WTC11 (cell line): ENCODE measurements at regions not wholly inside any gene's neighbourhood (a gene's known extent, or its start where the extent isn't known, plus 50 kb on each side); places are given as distances from the start of the nearest gene placed in this dataset.
"Not testable (repeated sequence)": the region's sequence is repeated elsewhere in the genome, so short reads cannot be mapped to it uniquely, and the experiment has no call there.

Source experiments
- ATAC-seq: fragments of 200-7000 bp; cut with Tn5 transposase; 2 replicates; pipeline ENCODE4 v1.10.0; 2021; ENCODE audit warnings: mild to moderate bottlenecking, moderate library complexity
- CTCF ChIA-PET: fragments of 300-600 bp; sonication (Branson Sonifier 250); formaldehyde crosslinking; loops from one replicate; lab custom pipeline; 2021; ENCODE audit warnings: antibody characterized with exemption; lab: Charles Lee
- POLR2A ChIA-PET: fragments of 350-600 bp; sonication (Branson Sonifier 250); formaldehyde crosslinking; loops from one replicate; lab custom pipeline; 2021; ENCODE audit warnings: antibody characterized with exemption; lab: Charles Lee
- DNase-seq: peaks from one replicate; pipeline ENCODE4 v3.0.0; 2021; ENCODE audit warnings: low spot score
- H3K27ac Mint-ChIP-seq: 2 replicates; pipeline ENCODE4 v1.8.0; 2021; ENCODE audit warnings: mixed read lengths
- H3K27me3 Mint-ChIP-seq: 2 replicates; pipeline ENCODE4 v1.8.0; 2021; ENCODE audit warnings: low read depth, mild to moderate bottlenecking, moderate library complexity, mixed read lengths
- H3K36me3 Mint-ChIP-seq: 2 replicates; pipeline ENCODE4 v1.8.0; 2021; ENCODE audit warnings: mixed read lengths
- H3K4me1 Mint-ChIP-seq: 2 replicates; pipeline ENCODE4 v1.8.0; 2022; ENCODE audit warnings: mixed read lengths
- H3K4me3 Mint-ChIP-seq: 2 replicates; pipeline ENCODE4 v1.8.0; 2021; ENCODE audit warnings: mild to moderate bottlenecking, moderate library complexity, mixed read lengths
- H3K9me3 Mint-ChIP-seq: 2 replicates; pipeline ENCODE4 v1.8.0; 2021; ENCODE audit warnings: mixed read lengths
- ATF1 ChIP-seq: sonication (generic); formaldehyde crosslinking; IDR thresholded peaks from 2 replicates; pipeline ENCODE4 v1.8.1; 2023; ENCODE audit warnings: mild to moderate bottlenecking, moderate library complexity, missing genetic modification reagents
- ETV6 ChIP-seq: sonication (generic); formaldehyde crosslinking; IDR thresholded peaks from 2 replicates; pipeline ENCODE4 v1.8.1; 2022; ENCODE audit warnings: mild to moderate bottlenecking, missing genetic modification reagents
- IRF2 ChIP-seq: sonication (generic); formaldehyde crosslinking; IDR thresholded peaks from 2 replicates; pipeline ENCODE4 v1.8.0; 2022; ENCODE audit warnings: low read depth, missing genetic modification reagents, borderline replicate concordance
- JUN ChIP-seq: sonication (generic); formaldehyde crosslinking; IDR thresholded peaks from 2 replicates; pipeline ENCODE4 v1.8.0; 2023; ENCODE audit warnings: mild to moderate bottlenecking, missing genetic modification reagents
- MYBL2 ChIP-seq: sonication (generic); formaldehyde crosslinking; IDR thresholded peaks from 2 replicates; pipeline ENCODE4 v1.8.1; 2023; ENCODE audit warnings: mild to moderate bottlenecking, moderate library complexity, missing genetic modification reagents
- OVOL2 ChIP-seq: fragments of 250-450 bp; sonication (Bioruptor Pico); IDR thresholded peaks from 2 replicates; pipeline ENCODE4 v1.9.0; 2021; ENCODE audit warnings: mild to moderate bottlenecking, borderline replicate concordance
- PRRX2 ChIP-seq: fragments of 250-450 bp; sonication (Bioruptor Pico); IDR thresholded peaks from 2 replicates; pipeline ENCODE4 v1.8.0; 2021; ENCODE audit warnings: mild to moderate bottlenecking
- SMAD4 ChIP-seq: sonication (generic); formaldehyde crosslinking; IDR thresholded peaks from 2 replicates; pipeline ENCODE4 v1.8.0; 2022; ENCODE audit warnings: mild to moderate bottlenecking, missing genetic modification reagents
- ZNF219 ChIP-seq: sonication (generic); formaldehyde crosslinking; IDR thresholded peaks from 2 replicates; pipeline ENCODE4 v1.8.0; 2023; ENCODE audit warnings: missing genetic modification reagents, mild to moderate bottlenecking, borderline replicate concordance
- ZNF232 ChIP-seq: sonication (generic); formaldehyde crosslinking; IDR thresholded peaks from 2 replicates; pipeline ENCODE4 v1.8.0; 2022; ENCODE audit warnings: mild to moderate bottlenecking, missing genetic modification reagents
- ZNF317 ChIP-seq: sonication (generic); formaldehyde crosslinking; IDR thresholded peaks from 2 replicates; pipeline ENCODE4 v1.8.1; 2023; ENCODE audit warnings: low read depth, mild to moderate bottlenecking, moderate library complexity, missing genetic modification reagents, borderline replicate concordance
- ZNF396 ChIP-seq: fragments of 250-450 bp; sonication (Bioruptor Pico); IDR thresholded peaks from 2 replicates; pipeline ENCODE4 v1.8.0; 2021; ENCODE audit warnings: mild to moderate bottlenecking, moderate library complexity, borderline replicate concordance
- ZNF423 ChIP-seq: fragments of 250-450 bp; sonication (Bioruptor Pico); IDR thresholded peaks from 2 replicates; pipeline ENCODE4 v2.1.2; 2022; ENCODE audit warnings: mild to moderate bottlenecking, moderate library complexity
- ZNF532 ChIP-seq: fragments of 250-450 bp; sonication (Bioruptor Pico); IDR thresholded peaks from 2 replicates; pipeline ENCODE4 v1.9.0; 2021; ENCODE audit warnings: mild to moderate bottlenecking, borderline replicate concordance
- ZSCAN18 ChIP-seq: fragments of 250-450 bp; sonication (Bioruptor Pico); IDR thresholded peaks from 2 replicates; pipeline ENCODE4 v2.1.2; 2022; ENCODE audit warnings: mild to moderate bottlenecking, moderate library complexity
- TF ChIP-seq, protein P1 (sequence below): sonication (generic); formaldehyde crosslinking; IDR thresholded peaks from 2 replicates; pipeline ENCODE4 v1.8.1; 2023; ENCODE audit warnings: mild to moderate bottlenecking, missing genetic modification reagents, moderate library complexity

DNA sequence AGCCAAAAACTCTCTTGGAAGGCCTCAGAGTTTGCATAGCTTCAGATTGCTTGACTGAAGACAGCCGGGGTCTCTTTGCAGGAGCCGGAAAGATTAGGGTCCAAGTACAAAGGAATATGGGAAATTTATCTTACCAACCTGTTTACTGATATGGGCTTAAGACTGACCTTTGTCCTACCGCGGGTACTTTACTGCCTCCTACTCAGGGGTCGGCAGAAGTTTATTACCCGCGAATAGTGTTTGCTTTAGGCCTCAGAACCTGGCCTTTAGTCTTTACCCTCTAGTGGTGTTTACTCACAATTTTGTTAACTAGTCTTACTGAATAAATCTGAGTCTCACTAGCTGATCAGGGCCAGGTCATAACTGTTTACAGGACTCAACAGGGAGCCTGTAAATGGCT, 765.4 kb upstream of the SPRY2 start:
- 0 out of 2 replicates have a peak, but pooled peaks cover 3% of the 10 kb centered on the region for H3K4me1 Mint-ChIP-seq
- no peaks in the 10 kb centered on the region for H3K27me3 Mint-ChIP-seq
- DNase-seq (no peak), ATAC-seq (no peak)
- peaks cover 2% of the 10 kb centered on the region; the same call in 1 of the 2 replicates for H3K36me3 Mint-ChIP-seq
- ChIA-PET POLR2A (no interaction called here), CTCF (no interaction called here)
- H3K27ac Mint-ChIP-seq: no peak overlapping the region
- no peak for TF ChIP-seq JUN
- TF ChIP-seq ZNF317 (CRISPR knock-in tag): no peak
- no peak for TF ChIP-seq ZNF219
- no peak for TF ChIP-seq ZNF232 (CRISPR knock-in tag)
- TF ChIP-seq ZNF423 (CRISPR knock-in tag): no peak
- TF ChIP-seq MYBL2: no peak
- no peak for TF ChIP-seq ZNF532 (CRISPR knock-in tag)
- TF ChIP-seq IRF2 (CRISPR knock-in tag): no peak
- H3K9me3 Mint-ChIP-seq: peaks cover 2% of the 10 kb centered on the region; the same call in 1 of the 2 replicates
- no peak overlapping the region for H3K4me3 Mint-ChIP-seq

- Mint-ChIP-seq H3K27me3 (no peaks in the 10 kb centered on the region), H3K4me3 (no peak overlapping the region), H3K4me1 (no peaks in the 10 kb centered on the region), H3K27ac (no peak overlapping the region), H3K9me3 (peaks cover 9% of the 10 kb centered on the region; the same call in 1 of the 2 replicates), H3K36me3 (peaks cover 2% of the 10 kb centered on the region; the same call in 1 of the 2 replicates)
- ChIA-PET CTCF (no interaction called here), POLR2A (no interaction called here)
- ATAC-seq (no peak), DNase-seq (no peak)
- TF ChIP-seq ZNF396: no peak
These were observed 763.2 kb upstream of the SPRY2 start for GRCh38 chr13:81104035-81104715.

DNA sequence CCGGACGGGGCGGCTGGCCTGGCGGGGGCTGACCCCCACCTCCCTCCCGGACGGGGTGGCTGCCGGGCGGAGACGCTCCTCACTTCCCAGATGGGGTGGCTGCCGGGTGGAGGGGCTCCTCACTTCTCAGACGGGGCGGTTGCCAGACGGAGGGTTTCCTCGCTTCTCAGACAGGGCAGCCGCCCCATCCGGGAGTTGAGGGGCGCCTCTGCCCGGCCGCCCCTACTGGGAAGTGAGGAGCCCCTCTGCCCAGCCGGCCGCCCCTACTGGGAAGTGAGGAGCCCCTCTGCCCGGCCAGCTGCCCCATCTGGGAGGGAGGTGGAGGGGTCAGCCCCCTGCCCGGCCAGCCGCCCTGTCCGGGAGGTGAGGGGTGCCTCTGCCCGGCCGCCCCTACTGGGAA, 761.1 kb upstream of the SPRY2 start:
- H3K9me3 Mint-ChIP-seq, H3K4me1 Mint-ChIP-seq, H3K27me3 Mint-ChIP-seq, POLR2A ChIA-PET, CTCF ChIA-PET, H3K27ac Mint-ChIP-seq, H3K4me3 Mint-ChIP-seq, DNase-seq, H3K36me3 Mint-ChIP-seq, ATAC-seq: not testable (repeated sequence)

- H3K27ac Mint-ChIP-seq: no peak overlapping the region
- H3K9me3 Mint-ChIP-seq: no peaks in the 10 kb centered on the region
- no peak for TF ChIP-seq ETV6
- no peak for TF ChIP-seq ZNF532 (CRISPR knock-in tag)
- TF ChIP-seq JUN: no peak
- TF ChIP-seq, protein P1, sequence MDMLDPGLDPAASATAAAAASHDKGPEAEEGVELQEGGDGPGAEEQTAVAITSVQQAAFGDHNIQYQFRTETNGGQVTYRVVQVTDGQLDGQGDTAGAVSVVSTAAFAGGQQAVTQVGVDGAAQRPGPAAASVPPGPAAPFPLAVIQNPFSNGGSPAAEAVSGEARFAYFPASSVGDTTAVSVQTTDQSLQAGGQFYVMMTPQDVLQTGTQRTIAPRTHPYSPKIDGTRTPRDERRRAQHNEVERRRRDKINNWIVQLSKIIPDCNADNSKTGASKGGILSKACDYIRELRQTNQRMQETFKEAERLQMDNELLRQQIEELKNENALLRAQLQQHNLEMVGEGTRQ (CRISPR knock-in tag): no peak
- no peak for TF ChIP-seq OVOL2 (CRISPR knock-in tag)
- no peak for TF ChIP-seq SMAD4
- no peak for TF ChIP-seq ZSCAN18 (CRISPR knock-in tag)
- no peak for TF ChIP-seq PRRX2 (CRISPR knock-in tag)
- no peak for TF ChIP-seq ATF1
- CTCF ChIA-PET: no interaction called here
- H3K36me3 Mint-ChIP-seq: no peaks in the 10 kb centered on the region
- DNase-seq (no peak), ATAC-seq (no peak)
- POLR2A ChIA-PET: no interaction called here
- H3K4me1 Mint-ChIP-seq: no peaks in the 10 kb centered on the region
- H3K4me3 Mint-ChIP-seq: no peak overlapping the region
- no peaks in the 10 kb centered on the region for H3K27me3 Mint-ChIP-seq
These were observed 748.6 kb upstream of the SPRY2 start for GRCh38 chr13:81089371-81090157.
